HG03108 (cell line): ENCODE measurements at regions not wholly inside any gene's neighbourhood (a gene's known extent, or its start where the extent isn't known, plus 50 kb on each side); places are given as distances from the start of the nearest gene placed in this dataset.
"Not testable (repeated sequence)": the region's sequence is repeated elsewhere in the genome, so short reads cannot be mapped to it uniquely, and the experiment has no call there.

Experiments
- ATAC-seq: cut with Tn5 transposase; IDR thresholded peaks from one replicate; pipeline ENCODE4 v1.9.1; 2021; ENCODE audit warnings: moderate library complexity; ENCODE audit not compliant: unreplicated experiment

GRCh38 chr4:114236171-114236769, 256.8 kb upstream of the ARSJ start:
- ATAC-seq = no peak

GRCh38 chr4:114237997-114238396, 258.6 kb upstream of the ARSJ start:
- no peak for ATAC-seq

- no peak for ATAC-seq
These were observed 270.1 kb upstream of the ARSJ start for GRCh38 chr4:114249561-114249960.

- no peak for ATAC-seq
These were observed 270.5 kb upstream of the ARSJ start for GRCh38 chr4:114249976-114250375.

GRCh38 chr4:114250439-114250891, 271.0 kb upstream of the ARSJ start:
- ATAC-seq = no peak

GRCh38 chr4:114251020-114251419, 271.6 kb upstream of the ARSJ start:
- ATAC-seq = no peak

GRCh38 chr4:114252499-114252898, 273.1 kb upstream of the ARSJ start:
- ATAC-seq = no peak

GRCh38 chr4:114257501-114257900, 278.1 kb upstream of the ARSJ start:
- ATAC-seq = no peak

- ATAC-seq = not testable (repeated sequence)
These were observed 283.0 kb upstream of the ARSJ start for GRCh38 chr4:114262421-114262820.

- ATAC-seq = no peak
These were observed 283.8 kb upstream of the ARSJ start for GRCh38 chr4:114263233-114263632.

- ATAC-seq = no peak
These were observed 285.0 kb upstream of the ARSJ start for GRCh38 chr4:114264452-114264851.

GRCh38 chr4:114264877-114265291, 285.4 kb upstream of the ARSJ start:
- ATAC-seq = no peak

GRCh38 chr4:114265342-114265741, 285.9 kb upstream of the ARSJ start:
- ATAC-seq = no peak

- ATAC-seq = no peak
These were observed 288.5 kb upstream of the ARSJ start for GRCh38 chr4:114267976-114268375.

GRCh38 chr4:114271031-114271430, 291.6 kb upstream of the ARSJ start:
- ATAC-seq = no peak

- ATAC-seq = no peak
These were observed 292.8 kb upstream of the ARSJ start for GRCh38 chr4:114272226-114272625.

- ATAC-seq = no peak
These were observed 293.8 kb upstream of the ARSJ start for GRCh38 chr4:114273238-114273637.

- ATAC-seq = no peak
These were observed 298.2 kb upstream of the ARSJ start for GRCh38 chr4:114277690-114278089.

GRCh38 chr4:114279066-114279465, 299.6 kb upstream of the ARSJ start:
- ATAC-seq = no peak

GRCh38 chr4:114279711-114280110, 300.3 kb upstream of the ARSJ start:
- ATAC-seq = no peak

- no peak for ATAC-seq
These were observed 301.2 kb upstream of the ARSJ start for GRCh38 chr4:114280645-114281044.

- no peak for ATAC-seq
These were observed 301.9 kb upstream of the ARSJ start for GRCh38 chr4:114281164-114281960.
